ENCODE measurements at regions not wholly inside any gene's neighbourhood (a gene's known extent, or its start where the extent isn't known, plus 50 kb on each side); places are given as distances from the start of the nearest gene placed in this dataset.

GRCh38 chr1:221948459-221948858, 206.6 kb upstream of the DUSP10 start:
- Histone ChIP-seq H3K9ac (no peak overlapping the region), H3K27me3 (ENCODE audit: control insufficient read depth, insufficient read depth, low read length) (no peaks in the 10 kb centered on the region), H2AFZ (no peak overlapping the region), H3K9me3 (ENCODE audit: control insufficient read depth, low read length) (no peaks in the 10 kb centered on the region), H3K4me1 (no peaks in the 10 kb centered on the region), H3K27ac (no peak overlapping the region), H3K4me3 (ENCODE audit: low read depth, low read length) (no peak overlapping the region), H3K36me3 (ENCODE audit: control insufficient read depth, insufficient read depth, low read length) (no peaks in the 10 kb centered on the region), H3K79me2 (no peaks in the 10 kb centered on the region), H3K4me2 (ENCODE audit: low read length) (no peak overlapping the region)
- TF ChIP-seq CTCF (IDR thresholded peaks at IDR 0.05), result no peak

GRCh38 chr1:221947731-221948130, 205.8 kb upstream of the DUSP10 start:
- H3K9ac ChIP-seq, result no peak overlapping the region
- H3K27ac ChIP-seq, result no peak overlapping the region
- H3K27me3 ChIP-seq (ENCODE audit: control insufficient read depth, insufficient read depth, low read length), result no peaks in the 10 kb centered on the region
- H3K4me2 ChIP-seq (ENCODE audit: low read length), result no peak overlapping the region
- TF ChIP-seq CTCF (IDR thresholded peaks at IDR 0.05), result no peak
- no peak overlapping the region for H2AFZ ChIP-seq
- no peaks in the 10 kb centered on the region for H3K36me3 ChIP-seq (ENCODE audit: control insufficient read depth, insufficient read depth, low read length)
- no peaks in the 10 kb centered on the region for H3K4me1 ChIP-seq
- H3K9me3 ChIP-seq (ENCODE audit: control insufficient read depth, low read length), result no peaks in the 10 kb centered on the region
- H3K4me3 ChIP-seq (ENCODE audit: low read depth, low read length), result no peak overlapping the region
- H3K79me2 ChIP-seq, result no peaks in the 10 kb centered on the region

- Histone ChIP-seq H3K4me2 (ENCODE audit: low read length) (no peak overlapping the region), H2AFZ (no peak overlapping the region), H3K27ac (no peak overlapping the region), H3K27me3 (ENCODE audit: control insufficient read depth, insufficient read depth, low read length) (no peaks in the 10 kb centered on the region), H3K79me2 (no peaks in the 10 kb centered on the region), H3K4me3 (ENCODE audit: low read depth, low read length) (no peak overlapping the region), H3K9ac (no peak overlapping the region), H3K4me1 (no peaks in the 10 kb centered on the region), H3K9me3 (ENCODE audit: control insufficient read depth, low read length) (no peaks in the 10 kb centered on the region), H3K36me3 (ENCODE audit: control insufficient read depth, insufficient read depth, low read length) (no peaks in the 10 kb centered on the region)
- no peak for TF ChIP-seq CTCF (IDR thresholded peaks at IDR 0.05)
These were observed 204.9 kb upstream of the DUSP10 start for GRCh38 chr1:221946768-221947167.

GRCh38 chr1:221945669-221946068, 203.8 kb upstream of the DUSP10 start:
- H3K36me3 ChIP-seq (ENCODE audit: control insufficient read depth, insufficient read depth, low read length), result no peaks in the 10 kb centered on the region
- no peaks in the 10 kb centered on the region for H3K9me3 ChIP-seq (ENCODE audit: control insufficient read depth, low read length)
- H2AFZ ChIP-seq, result no peak overlapping the region
- TF ChIP-seq CTCF (IDR thresholded peaks at IDR 0.05), result no peak
- H3K4me3 ChIP-seq (ENCODE audit: low read depth, low read length), result no peak overlapping the region
- H3K9ac ChIP-seq, result no peak overlapping the region
- no peaks in the 10 kb centered on the region for H3K4me1 ChIP-seq
- H3K4me2 ChIP-seq (ENCODE audit: low read length), result no peak overlapping the region
- H3K27ac ChIP-seq, result no peak overlapping the region
- H3K27me3 ChIP-seq (ENCODE audit: control insufficient read depth, insufficient read depth, low read length), result no peaks in the 10 kb centered on the region
- no peaks in the 10 kb centered on the region for H3K79me2 ChIP-seq

GRCh38 chr1:221944247-221944870, 202.5 kb upstream of the DUSP10 start:
- no peak overlapping the region for H2AFZ ChIP-seq
- no peaks in the 10 kb centered on the region for H3K27me3 ChIP-seq (ENCODE audit: control insufficient read depth, insufficient read depth, low read length)
- no peak overlapping the region for H3K27ac ChIP-seq
- H3K9me3 ChIP-seq (ENCODE audit: control insufficient read depth, low read length), result no peaks in the 10 kb centered on the region
- TF ChIP-seq CTCF (IDR thresholded peaks at IDR 0.05), result no peak
- H3K79me2 ChIP-seq, result no peaks in the 10 kb centered on the region
- no peak overlapping the region for H3K4me2 ChIP-seq (ENCODE audit: low read length)
- H3K9ac ChIP-seq, result no peak overlapping the region
- no peak overlapping the region for H3K4me3 ChIP-seq (ENCODE audit: low read depth, low read length)
- H3K36me3 ChIP-seq (ENCODE audit: control insufficient read depth, insufficient read depth, low read length), result no peaks in the 10 kb centered on the region
- no peaks in the 10 kb centered on the region for H3K4me1 ChIP-seq
